Colonic mucosa (tissue), 4 donors: ENCODE measurements at regions not wholly inside any gene's neighbourhood (a gene's known extent, or its start where the extent isn't known, plus 50 kb on each side); places are given as distances from the start of the nearest gene placed in this dataset.
A peak's percentile ranks its signal among the peaks of the same experiment; 100 is the strongest.

ENCODE experiments used
- DNase-seq: peaks from one replicate; pipeline ENCODE4 v3.0.0-alpha.2; 2020
- H3K27ac ChIP-seq: fragments of 200-600 bp; one replicate; pipeline ENCODE4 v1.8.0; 2021
- H3K27me3 ChIP-seq: fragments of 200-600 bp; one replicate; pipeline ENCODE4 v1.8.0; 2021
- H3K36me3 ChIP-seq: fragments of 200-600 bp; one replicate; pipeline ENCODE4 v1.8.0; 2021
- H3K4me1 ChIP-seq: fragments of 200-600 bp; one replicate; pipeline ENCODE4 v1.8.0; 2021; ENCODE audit warnings: mild to moderate bottlenecking
- H3K4me3 ChIP-seq: fragments of 200-600 bp; one replicate; pipeline ENCODE4 v1.8.0; 2021
- H3K9ac ChIP-seq, 2 donors: one replicate each; pipeline ENCODE4 v1.7.0; 2013; ENCODE audit warnings: control low read depth in 2 of 2, low read depth in 2 of 2, low read length in 2 of 2
- H3K9me3 ChIP-seq: fragments of 200-600 bp; one replicate; pipeline ENCODE4 v1.8.0; 2021
- intact Hi-C: fragments of 100-400 bp; cut with DNase I; formaldehyde crosslinking; loops from one replicate; pipeline ENCODE4 v1.14.1; 2022
- TF ChIP-seq, protein P1 (sequence below): fragments of 200-600 bp; IDR thresholded peaks from one replicate; pipeline ENCODE4 v1.8.0; 2022; ENCODE audit warnings: antibody characterized with exemption, mild to moderate bottlenecking
- donor health status: healthy.
- donor health status: DM: no; HTN: no; CAD: no.
- donor health status: DM: no; HTN: no; CAD: no.

DNA sequence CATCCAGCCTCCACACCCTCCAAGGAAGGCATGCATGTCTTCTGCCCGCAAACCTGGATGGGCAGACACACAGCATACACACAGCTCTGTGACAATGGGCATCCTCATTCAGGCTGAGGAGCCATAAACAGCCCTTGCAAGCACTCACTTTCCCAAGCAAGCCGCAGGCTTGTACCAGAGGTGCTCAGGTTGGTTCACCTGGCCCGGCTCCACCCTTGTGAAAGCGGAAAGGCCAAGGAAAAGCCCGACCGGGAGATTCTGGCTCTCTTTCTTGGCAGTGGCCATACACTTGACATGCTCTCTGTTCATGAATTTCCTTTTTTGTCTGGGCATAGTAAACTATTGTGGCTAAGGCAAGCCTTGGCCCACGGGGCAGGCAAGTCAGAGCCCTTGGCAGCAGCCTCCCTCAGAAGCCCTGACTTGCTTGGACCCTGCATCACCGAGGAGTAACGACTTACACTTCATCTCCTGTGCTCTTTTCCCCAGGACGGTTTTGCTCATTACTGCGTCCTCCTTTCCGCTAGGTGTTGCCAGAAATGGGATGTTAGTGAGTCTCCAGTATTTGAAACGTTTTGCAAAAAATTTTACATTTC, 74.6 kb upstream of the BNC1 start:
- no peak overlapping the region for H3K9ac ChIP-seq
- no peaks in the 10 kb centered on the region for H3K4me1 ChIP-seq
- no peak for DNase-seq
- H3K27me3 ChIP-seq: peaks cover 2% of the 10 kb centered on the region
- TF ChIP-seq, protein P1, sequence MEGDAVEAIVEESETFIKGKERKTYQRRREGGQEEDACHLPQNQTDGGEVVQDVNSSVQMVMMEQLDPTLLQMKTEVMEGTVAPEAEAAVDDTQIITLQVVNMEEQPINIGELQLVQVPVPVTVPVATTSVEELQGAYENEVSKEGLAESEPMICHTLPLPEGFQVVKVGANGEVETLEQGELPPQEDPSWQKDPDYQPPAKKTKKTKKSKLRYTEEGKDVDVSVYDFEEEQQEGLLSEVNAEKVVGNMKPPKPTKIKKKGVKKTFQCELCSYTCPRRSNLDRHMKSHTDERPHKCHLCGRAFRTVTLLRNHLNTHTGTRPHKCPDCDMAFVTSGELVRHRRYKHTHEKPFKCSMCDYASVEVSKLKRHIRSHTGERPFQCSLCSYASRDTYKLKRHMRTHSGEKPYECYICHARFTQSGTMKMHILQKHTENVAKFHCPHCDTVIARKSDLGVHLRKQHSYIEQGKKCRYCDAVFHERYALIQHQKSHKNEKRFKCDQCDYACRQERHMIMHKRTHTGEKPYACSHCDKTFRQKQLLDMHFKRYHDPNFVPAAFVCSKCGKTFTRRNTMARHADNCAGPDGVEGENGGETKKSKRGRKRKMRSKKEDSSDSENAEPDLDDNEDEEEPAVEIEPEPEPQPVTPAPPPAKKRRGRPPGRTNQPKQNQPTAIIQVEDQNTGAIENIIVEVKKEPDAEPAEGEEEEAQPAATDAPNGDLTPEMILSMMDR: no peak
- H3K9me3 ChIP-seq: no peaks in the 10 kb centered on the region
- no peak overlapping the region for H3K4me3 ChIP-seq
- intact Hi-C loops: no loop called here
- H3K36me3 ChIP-seq: no peaks in the 10 kb centered on the region
- H3K27ac ChIP-seq: no peak overlapping the region

DNA sequence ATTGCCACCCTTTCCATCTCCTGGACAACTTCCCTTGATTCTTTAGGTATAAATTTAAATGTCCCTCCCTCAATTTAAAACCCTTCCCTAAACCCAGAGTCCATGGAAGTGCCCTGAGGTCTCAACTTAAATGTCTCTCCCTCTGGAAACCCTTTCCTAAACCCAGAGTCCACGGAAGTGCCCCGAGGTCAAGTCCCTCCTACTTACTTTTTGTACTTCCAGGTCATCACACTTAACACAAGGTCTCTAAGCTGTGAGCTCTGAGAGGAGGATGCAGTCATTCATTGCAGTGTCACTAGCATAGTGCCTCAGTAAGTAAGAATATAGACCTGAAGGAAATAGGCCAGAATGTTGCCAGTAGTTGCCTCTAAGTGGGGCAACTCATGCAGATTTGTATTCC, 78.2 kb upstream of the BNC1 start:
- Histone ChIP-seq H3K36me3 (no peaks in the 10 kb centered on the region), H3K27ac (no peak overlapping the region), H3K9ac (no peak overlapping the region), H3K4me3 (no peak overlapping the region), H3K27me3 (peaks cover 7% of the 10 kb centered on the region), H3K4me1 (no peaks in the 10 kb centered on the region), H3K9me3 (no peaks in the 10 kb centered on the region)
- DNase-seq: no peak
- TF ChIP-seq, protein P1: no peak
- intact Hi-C loops: no loop called here

DNA sequence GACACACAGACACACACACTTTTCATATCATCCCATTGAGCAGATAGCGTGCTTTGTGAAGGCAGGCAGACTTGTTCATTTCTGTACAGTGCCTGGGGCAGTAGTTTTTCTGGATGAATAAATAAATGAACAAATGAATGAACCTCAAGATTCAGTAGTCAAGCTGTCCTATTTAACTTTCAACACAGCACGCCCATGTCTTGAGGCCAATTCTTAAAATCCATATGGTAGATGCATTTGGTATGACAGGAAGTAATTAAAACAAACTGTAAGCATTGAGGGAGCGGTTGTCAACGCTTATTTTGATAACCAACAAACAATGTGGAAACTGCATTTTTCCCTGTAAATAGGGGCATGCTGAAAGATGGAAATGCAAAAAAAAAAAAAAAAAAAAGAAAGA, 80.0 kb upstream of the BNC1 start:
- Histone ChIP-seq H3K4me1 (no peaks in the 10 kb centered on the region), H3K9ac (no peak overlapping the region), H3K9me3 (no peaks in the 10 kb centered on the region), H3K36me3 (no peaks in the 10 kb centered on the region), H3K27me3 (peaks cover 7% of the 10 kb centered on the region), H3K4me3 (no peak overlapping the region), H3K27ac (no peak overlapping the region)
- no peak for DNase-seq
- intact Hi-C loops: no loop called here
- TF ChIP-seq, protein P1: no peak

GRCh38 chr15:83365370-83365938, 81.0 kb upstream of the BNC1 start:
- no peak for DNase-seq
- Histone ChIP-seq H3K27me3 (peaks cover 7% of the 10 kb centered on the region), H3K27ac (no peak overlapping the region), H3K4me1 (no peaks in the 10 kb centered on the region), H3K4me3 (peak overlapping the region; percentile 5), H3K9ac (no peak overlapping the region), H3K36me3 (no peaks in the 10 kb centered on the region), H3K9me3 (no peaks in the 10 kb centered on the region)
- TF ChIP-seq, protein P1: no peak
- intact Hi-C loops: no loop called here

GRCh38 chr15:83372434-83372891, 74.7 kb upstream of the SH3GL3 start:
- intact Hi-C loops: no loop called here

More at GRCh38 chr15:83372434-83372891, 74.7 kb upstream of the SH3GL3 start:
- H3K4me3 ChIP-seq: no peak overlapping the region
- H3K9ac ChIP-seq: no peak overlapping the region
- H3K36me3 ChIP-seq: no peaks in the 10 kb centered on the region
- H3K27ac ChIP-seq: no peak overlapping the region
- H3K4me1 ChIP-seq: no peaks in the 10 kb centered on the region
- no peaks in the 10 kb centered on the region for H3K27me3 ChIP-seq
- TF ChIP-seq, protein P1: no peak
- no peaks in the 10 kb centered on the region for H3K9me3 ChIP-seq
- DNase-seq: no peak
